RKO (cell line): ENCODE measurements at regions not wholly inside any gene's neighbourhood (a gene's known extent, or its start where the extent isn't known, plus 50 kb on each side); places are given as distances from the start of the nearest gene placed in this dataset.
"Not testable (repeated sequence)": the region's sequence is repeated elsewhere in the genome, so short reads cannot be mapped to it uniquely, and the experiment has no call there.

Experiments used
- DNase-seq: peaks from one replicate; pipeline ENCODE4 v3.0.0-alpha.2; 2016; ENCODE audit warnings: low spot score

DNA sequence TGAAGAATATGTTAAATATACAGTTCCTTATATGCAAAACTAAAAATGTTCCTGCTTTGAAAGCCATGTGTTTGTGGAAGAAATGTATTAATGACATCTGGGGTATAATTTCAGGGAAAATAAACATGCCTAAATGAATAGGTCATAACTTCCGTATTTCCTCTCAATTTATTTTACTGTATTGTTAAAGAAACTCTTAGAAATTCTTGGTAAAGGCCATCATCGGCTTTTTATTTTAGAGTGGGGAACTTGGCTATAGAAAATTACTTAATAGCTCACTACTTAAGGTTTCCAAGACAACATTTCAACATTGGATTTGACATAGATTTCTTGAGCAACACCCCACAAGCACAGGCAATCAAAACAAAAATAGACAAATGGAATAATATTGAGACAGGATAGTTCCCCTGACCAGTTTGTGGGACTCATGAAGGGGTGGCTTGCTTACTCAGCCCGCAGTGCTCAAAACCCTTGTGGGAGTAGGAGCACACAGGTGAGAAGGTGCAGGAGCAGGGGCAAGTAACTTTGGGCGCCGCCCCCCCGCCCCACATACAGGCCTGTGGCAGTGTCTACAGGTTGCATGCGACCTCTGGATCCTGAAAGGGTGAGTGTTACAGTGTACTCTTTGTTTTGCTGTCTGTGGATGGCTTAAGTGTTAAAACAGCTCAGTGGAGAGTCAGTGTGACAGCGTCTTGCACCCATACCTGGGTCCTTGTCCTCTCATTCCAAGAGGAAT, 891.4 kb upstream of the C9orf72 start:
- no peak for DNase-seq

DNA sequence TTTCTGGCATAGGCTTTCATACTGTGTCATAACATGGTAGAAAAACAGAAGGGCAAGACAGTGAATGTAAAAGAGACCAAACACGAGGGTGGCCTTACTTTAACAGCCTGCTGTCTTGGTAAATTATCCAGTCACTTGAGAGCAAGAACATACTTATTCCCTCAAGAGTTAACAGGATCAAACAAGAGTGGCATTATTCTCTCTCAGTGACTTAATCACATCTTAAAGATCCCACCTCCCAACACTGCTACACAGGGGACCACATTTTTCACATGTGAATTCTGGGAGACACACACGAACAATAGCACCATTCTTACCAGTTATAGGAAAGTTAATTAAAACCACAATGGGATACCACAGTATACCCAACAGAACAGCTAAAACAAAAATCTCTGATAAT, 898.0 kb upstream of the C9orf72 start:
- DNase-seq, result no peak

DNA sequence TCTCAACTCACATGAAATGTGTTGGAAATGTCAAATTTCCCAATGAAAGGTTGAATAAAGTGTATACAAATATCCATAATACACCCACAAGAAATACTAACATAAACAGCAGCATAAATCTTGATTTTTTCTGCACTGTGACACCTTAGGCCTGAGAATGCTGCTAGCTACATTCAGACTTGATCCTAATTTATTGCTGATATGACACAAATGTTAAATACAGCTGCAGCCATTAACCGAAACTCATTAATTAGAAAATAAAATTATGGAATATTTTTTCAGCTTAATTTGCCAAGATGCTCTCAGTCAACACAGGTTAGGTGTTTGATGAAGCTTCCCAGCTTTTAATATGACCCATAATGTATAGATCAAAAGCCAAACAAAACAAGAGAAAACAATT, 914.3 kb upstream of the C9orf72 start:
- DNase-seq, result no peak

DNA sequence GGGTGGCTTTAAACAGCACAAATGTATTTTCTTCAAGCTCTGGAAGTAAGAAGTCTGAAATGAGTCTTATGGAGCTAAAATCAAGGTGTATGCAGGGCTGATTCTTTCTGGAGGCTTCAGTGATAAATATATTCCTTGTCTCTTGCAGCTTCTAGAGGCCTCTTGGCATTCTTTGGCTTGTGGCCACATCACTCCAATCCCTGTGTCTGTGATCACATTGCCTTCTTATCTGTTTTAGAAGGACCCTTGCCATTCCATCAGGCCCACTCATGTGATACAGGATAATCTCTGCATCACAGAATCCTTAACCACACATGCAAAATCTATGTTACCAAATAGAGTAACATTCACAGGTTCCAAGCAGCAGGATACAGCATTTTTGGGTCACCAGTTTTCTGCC, 917.8 kb upstream of the C9orf72 start:
- no peak for DNase-seq

DNA sequence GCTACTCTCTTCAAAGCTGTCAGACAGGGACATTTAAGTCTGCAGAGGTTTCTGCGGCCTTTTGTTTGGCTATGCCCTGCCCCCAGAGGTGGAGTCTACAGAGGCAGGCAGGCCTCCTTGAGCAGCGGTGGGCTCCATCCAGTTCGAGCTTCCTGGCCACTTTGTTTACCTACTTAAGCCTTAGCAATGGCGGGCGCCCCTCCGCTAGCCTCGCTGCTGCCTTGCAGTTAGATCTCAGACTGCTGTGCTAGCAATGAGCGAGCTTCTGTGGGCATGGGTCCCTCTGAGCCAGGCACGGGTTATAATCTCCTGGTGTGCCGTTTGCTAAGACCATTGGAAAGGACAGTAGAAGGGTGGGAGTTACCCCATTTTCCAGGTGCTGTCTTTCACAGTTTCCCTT, 924.9 kb upstream of the C9orf72 start:
- DNase-seq, result not testable (repeated sequence)

DNA sequence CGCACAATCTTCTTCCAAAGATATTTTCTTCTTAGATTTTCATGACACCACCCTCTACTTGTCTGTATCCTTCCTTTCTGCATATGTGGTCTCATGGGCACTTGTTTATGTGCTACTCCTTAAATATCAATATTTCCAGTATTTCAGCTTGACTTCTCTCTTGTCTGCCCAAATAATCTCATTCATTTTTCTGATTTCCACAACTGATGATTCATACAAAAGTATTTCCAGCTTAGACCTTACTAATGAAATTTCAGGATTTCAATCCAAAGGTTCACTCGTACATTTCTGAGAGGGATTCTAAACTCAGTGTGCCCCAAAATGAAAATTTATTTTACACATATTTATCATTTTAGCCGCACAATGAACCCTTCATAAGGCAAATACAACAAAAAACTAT, 928.9 kb upstream of the C9orf72 start:
- DNase-seq, result no peak

DNA sequence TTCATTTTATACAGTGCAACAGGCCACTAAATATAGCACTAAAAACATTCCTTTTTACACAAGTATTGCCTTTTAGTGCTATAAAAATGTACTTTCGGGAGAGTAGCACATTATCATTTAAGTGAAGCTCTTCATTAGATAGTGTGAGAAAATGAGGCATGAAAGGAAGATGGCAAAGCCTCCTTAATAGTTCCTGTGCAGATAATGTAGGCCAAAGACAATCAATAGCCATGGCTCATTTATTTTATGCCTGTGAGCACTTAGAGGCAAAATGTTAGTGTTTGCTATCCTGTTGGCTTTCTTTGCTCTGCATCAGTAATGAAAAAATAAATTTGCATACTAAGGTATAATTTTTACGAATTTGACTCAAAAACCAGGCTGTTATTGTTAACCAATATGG, 929.5 kb upstream of the C9orf72 start:
- no peak for DNase-seq

DNA sequence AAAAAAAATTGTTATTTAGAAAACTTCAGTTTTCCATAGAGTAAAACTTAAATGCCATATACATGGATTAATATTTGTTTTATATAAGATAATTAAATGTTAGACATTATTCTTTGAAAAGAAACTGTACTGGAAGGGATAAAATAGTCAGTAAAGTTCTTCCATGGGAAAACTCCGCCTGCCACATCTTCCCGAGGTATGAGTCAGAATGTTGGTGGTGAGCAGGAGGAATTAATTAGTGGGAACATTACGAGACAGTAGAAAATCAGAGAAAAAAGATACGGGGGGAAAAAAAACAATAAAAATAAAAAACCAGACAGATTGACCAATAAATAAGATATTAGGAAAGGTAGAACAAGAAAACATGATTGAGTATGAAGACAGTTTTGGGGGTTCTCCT, 930.3 kb upstream of the C9orf72 start:
- no peak for DNase-seq

DNA sequence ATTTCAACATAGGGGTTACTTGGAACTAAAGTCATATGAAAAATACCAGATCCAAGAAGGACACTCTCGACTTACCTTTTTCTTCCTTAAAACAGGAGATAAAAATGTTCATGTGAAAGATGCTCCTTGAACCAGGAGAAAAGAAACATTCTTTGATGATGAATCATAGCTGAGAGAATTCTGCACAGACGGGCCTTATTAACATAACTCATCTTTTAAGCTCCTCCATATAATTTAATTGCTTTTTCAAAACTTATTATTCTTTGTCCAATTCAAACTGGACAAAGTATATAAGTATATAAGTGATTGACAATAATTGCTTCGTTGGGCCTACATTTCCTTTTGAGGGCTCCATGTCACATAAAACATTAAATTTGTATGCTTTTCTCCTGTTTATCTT, 945.2 kb upstream of the C9orf72 start:
- no peak for DNase-seq

DNA sequence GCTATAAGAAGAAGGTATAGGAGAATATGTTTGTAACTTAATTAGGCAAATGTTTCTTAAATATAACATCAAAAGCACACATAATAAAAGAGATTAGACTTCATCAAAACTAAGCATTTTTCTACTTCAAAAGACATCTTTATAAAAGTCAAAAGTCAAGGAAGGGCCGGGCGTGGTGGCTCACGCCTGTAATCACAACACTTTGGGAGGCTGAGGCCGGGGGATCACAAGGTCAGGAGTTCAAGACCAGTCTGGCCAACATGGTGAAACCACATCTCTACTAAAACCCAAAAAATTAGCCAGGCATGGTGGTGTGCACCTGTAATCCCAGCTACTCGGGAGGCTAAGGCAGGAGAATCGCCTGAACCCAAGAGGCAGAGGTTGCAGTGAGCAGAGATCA, 951.0 kb upstream of the C9orf72 start:
- not testable (repeated sequence) for DNase-seq

DNA sequence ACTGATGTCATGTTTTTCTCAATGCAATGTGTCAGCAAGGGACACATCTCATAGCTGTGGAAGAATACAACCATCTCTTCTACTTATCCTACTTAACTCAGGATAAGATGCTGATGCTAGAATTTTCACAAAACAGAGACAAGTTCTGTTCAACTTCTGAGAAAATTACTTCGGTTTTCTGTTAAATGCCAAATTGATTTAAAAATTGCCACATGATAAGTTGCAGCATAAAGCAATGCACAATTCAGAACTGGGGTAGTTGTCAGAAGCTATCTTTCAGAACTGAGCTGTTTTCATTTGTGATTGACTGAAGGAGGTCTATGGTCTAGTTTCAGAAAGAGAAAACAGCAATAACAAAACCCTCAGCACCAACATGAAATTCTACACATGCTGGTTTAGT, 954.8 kb upstream of the C9orf72 start:
- no peak for DNase-seq

DNA sequence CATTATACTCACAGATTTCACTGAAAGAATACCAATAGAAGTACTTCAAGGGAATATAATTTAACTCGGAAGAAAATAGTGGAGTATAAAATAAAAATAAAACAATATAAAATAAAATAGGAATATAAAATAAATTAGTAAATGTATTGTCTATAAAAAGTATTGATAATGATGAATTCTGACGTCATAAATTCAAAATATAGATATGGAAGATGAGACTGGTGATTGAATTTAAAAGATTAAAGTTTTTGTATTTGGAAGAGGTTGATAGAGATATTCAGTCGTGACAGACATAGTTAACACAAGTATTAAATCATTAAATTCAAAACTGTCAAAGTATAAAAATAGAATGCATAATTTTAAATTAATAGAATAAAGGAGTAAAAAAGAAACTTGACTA, 964.9 kb upstream of the C9orf72 start:
- no peak for DNase-seq

DNA sequence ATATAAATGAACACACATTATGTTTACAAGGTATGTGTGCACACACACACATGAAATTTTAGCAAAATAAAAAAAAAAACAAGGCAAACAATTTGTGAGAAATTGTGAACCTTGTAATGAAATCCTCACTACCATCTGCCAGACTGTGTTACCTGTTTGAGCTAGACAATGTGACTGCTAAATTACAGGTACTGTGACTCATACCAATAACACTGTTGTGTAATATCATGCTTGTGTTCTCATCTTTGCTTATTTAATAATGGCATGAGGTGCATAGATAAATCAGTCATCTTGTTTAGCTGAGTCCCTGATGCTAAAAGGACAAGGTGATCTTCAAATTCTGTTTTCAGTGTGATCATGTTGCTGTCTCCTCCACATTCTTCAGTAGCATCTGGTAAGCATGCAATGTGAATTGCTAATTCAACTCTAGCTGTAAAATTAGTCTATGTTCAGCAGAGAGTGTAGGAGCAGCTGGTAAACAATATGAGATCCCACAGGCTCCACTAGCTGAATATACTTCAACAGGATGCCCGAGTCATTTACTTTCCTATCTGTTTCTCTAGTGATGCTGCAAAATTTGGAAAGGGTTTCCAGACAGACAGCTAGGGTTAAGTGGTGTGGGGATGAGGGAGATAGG, 966.3 kb upstream of the C9orf72 start:
- DNase-seq, result no peak

DNA sequence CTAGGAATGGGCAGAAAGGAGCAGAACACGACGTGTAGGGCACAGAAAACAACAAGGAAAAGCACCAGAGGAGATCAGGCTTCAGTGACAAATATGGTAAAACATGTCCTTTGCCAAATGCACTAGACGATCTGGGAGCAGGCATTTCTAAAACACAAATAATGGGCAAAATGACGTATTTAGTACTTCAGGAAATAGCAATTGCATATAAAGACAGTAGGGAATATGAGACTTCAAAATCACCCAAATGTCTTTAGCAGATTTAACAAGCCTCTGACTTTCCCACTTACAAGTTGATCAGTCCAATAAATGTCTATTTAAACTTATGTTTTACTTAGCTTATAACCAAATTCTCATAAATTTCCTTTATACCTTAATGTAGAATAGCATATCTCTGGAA, 969.6 kb upstream of the C9orf72 start:
- no peak for DNase-seq

DNA sequence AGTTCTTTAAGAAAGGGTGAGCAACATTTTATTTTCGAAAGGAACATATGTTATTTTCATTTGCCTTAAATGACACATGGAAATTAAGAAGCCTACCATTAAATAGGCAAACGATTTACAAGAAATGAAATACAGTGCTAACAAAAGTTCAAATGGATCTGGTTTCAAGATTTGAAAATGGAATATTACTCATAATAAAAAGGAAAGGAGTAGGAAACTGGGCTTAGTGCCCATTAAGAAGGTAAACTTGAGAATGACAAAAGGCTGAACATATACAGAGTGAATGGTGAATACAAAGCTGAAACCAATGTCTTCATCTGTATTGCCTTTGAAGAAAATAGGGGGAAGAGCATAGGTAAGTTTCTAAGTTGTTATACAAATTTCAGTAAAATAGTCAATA, 974.2 kb upstream of the C9orf72 start:
- DNase-seq, result no peak

DNA sequence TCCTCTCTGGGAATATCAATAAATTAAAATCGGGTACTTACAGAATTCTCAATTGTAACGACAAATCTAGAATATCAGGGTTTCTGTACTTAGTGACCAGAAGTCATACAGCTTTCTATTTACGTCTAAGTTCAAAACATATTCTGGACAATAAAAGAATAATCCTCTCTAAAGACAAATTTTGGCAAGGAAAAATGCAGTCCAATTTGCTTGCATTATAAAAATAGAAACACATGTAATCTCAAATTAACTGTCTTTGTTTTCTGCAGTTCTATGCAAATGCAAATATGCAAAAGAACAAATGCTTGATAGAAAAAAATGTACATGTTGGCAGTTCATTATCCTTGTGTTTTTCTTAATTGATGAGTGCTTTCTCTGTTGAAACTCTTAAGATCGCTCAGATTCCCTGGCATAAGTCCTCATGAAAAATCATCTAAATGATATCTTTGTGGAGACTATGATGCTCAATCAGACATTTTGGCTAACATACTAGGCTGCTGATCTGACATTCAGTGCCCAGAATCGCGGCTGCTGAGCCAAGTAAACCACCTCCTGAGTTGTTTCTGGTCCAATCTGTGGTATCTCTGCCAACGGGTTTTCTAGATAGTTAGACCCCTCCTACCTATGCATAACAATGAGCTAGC, 990.1 kb upstream of the C9orf72 start:
- DNase-seq, result no peak

DNA sequence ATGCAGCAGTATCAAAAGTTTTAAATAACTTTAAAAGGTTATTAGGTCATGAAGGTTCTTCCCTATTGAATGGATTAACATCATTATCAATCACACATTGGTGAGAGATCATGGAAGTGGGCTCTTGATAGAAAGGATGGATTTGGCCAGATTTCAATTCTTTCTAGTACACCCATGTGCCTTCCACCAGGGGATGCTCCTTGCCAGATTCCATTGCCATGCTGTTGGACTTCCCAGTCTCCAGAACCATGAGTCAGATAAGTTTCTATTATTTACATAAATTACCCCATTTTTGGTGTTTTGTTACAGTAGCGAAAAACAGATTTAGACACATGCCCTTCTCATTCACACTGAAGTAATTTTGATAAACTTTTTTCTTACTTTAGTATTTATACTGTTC, 1010.6 kb upstream of the C9orf72 start:
- DNase-seq, result peak; percentile 10

DNA sequence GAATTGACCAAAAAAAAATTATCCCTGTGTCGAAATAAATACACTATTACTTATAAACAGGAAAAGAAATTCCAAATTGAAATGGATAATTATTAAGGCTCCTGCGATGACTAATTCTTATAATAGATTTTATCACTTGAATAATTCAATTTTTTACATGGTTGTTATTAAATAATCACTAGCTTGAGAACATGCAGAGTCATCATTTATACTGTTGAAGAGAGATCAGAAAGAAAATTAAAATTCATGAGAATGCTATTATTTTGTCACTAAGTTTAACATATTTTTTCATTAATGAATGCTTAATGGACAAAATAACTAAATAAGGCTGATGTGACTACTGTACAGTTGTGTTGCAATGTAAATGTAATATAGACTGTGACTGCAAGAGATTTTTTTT, 1011.3 kb upstream of the C9orf72 start:
- DNase-seq, result no peak

DNA sequence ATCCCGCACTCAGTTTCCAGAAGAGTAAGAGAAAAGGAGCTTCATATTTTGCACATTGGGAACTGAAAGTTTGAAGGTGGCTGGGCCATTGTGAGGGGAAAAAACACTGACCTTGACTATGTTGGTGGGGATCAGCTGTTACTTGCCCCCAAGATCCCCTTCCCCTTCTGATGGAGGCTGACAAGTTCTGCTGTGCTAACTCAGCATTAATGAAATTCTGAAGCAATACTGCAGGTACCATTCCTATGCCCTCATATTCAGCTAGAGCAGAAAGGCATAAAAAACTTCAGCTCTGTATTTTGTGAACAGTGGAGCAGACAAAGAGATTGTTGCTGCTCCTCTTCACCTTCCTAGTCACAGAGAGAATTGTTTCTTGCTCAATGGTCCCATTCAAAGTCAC, 1013.8 kb upstream of the C9orf72 start:
- no peak for DNase-seq

DNA sequence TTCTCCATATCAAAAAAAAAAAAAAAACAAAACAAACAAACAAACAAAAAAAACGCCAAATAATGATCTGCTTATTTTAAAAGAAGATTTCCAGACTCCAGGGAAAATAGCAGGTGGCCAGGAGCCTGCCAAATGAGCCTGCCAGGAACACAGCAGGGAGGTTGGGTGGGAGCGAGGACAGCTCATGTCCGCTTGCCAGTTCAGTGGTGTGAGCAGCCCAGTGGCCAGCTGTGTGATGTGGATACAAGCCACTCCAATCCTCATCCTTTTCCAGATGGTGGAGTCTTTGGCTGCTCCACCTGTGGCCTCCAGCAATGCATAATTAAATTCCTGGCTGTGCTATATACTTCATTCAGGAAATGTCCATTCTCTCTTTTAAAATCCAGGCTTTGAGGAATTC, 1025.1 kb upstream of the C9orf72 start:
- no peak for DNase-seq

DNA sequence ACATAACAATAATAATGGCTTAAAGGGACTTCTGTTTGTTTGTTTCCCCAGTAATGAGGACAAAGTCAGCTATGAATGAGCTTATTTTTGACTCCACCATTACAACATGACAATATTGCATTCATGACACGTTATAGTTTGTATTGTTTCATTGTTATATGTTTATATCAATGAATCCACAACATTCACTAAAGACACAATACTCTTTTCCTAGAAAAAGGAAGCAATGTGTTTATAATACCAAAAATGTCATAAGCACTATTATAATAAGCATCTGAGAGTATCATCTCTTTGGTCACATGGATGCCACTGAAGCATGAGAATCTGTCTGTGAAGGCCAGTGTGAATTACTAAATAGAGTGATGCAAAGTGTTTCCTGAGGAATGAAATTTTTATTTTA, 1026.9 kb upstream of the C9orf72 start:
- DNase-seq, result no peak

DNA sequence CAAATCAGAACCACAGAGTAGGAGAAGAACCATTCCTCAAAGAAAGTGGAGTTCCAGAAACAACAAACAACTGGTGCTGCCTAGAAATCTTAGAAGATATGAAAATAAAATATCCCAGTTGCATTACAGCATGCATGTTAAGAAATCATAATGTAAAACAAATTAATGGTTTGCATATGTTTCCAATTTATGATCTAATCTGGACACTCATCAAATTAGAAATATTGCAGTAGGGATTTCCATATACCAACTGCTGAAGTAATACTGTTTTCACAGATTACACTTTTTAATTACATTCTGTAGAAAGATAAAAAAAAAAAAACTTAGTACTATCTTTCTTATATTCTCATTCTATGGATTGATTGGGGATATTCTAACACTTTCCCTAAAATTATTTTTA, 1034.6 kb upstream of the C9orf72 start:
- DNase-seq, result no peak

DNA sequence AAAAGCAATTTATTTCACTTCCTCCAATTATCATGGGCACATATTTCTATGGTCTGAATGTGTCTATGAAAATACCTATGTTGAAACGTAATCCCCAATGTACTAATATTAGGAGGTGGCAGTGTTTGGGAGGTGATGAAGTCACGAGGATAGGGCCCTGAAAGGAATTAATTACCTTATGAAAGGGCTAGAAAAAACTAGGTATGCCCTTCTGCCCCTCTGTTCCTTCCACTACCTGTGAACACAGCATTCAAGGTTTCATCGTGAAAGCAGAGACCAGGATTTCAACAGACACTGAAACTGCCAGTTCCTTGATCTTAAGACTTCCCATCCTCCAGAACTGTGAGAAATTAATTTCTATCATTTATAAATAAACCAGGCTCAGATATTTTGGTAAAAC, 1037.1 kb upstream of the C9orf72 start:
- no peak for DNase-seq

DNA sequence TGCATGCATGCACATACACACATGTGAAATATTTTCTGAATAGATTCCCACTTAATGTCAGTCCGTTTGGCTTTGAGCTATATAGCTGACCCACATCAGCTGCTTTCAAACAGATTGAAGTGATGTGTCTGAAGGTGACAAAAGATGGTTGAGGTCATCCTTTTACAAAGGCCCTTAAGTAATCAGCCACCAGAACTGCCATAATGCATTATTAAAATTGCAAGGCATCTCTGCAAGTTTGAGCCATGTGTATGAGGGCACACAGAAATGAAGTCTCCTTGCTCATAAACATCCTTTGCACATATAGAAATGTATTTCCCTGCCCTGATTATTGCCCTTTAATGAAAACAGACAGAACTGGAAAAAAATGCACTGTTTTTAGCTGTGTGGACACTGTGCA, 1043.0 kb upstream of the C9orf72 start:
- DNase-seq, result no peak
